Globus pallidus (tissue), 1 donor: ENCODE measurements at regions not wholly inside any gene's neighbourhood (a gene's known extent, or its start where the extent isn't known, plus 50 kb on each side); places are given as distances from the start of the nearest gene placed in this dataset.
A peak's percentile ranks its signal among the peaks of the same experiment; 100 is the strongest.
"Not testable (repeated sequence)": the region's sequence is repeated elsewhere in the genome, so short reads cannot be mapped to it uniquely, and the experiment has no call there.

Source experiments
- DNase-seq: peaks from one replicate; pipeline ENCODE4 v3.0.0-alpha.2; 2015; ENCODE audit warnings: low spot score

- DNase-seq, result no peak
Measured at GRCh38 chr10:3876350-3876962, 91.4 kb upstream of the KLF6 start.

- no peak for DNase-seq
Measured at GRCh38 chr10:3875842-3876235, 90.8 kb upstream of the KLF6 start.

- no peak for DNase-seq
Measured at GRCh38 chr10:3874990-3875841, 90.2 kb upstream of the KLF6 start.

DNA sequence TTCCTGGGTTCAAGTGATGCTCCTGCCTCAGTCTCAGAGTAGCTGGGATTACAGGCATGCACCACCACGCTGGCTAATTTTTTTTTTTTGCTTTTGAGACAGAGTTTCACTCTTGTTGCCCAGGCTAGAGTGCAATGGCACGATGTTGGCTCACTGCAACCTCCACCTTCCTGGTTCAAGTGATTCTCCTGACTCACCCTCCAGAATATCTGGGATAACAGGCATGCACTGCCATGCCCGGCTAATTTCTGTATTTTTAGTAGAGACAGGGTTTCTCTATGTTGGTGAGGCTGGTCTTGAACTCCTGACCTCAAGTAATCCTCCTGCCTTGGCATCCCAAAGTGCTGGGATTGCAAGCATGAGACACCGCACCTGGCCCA lies 89.6 kb upstream of the KLF6 start:
- not testable (repeated sequence) for DNase-seq

DNA sequence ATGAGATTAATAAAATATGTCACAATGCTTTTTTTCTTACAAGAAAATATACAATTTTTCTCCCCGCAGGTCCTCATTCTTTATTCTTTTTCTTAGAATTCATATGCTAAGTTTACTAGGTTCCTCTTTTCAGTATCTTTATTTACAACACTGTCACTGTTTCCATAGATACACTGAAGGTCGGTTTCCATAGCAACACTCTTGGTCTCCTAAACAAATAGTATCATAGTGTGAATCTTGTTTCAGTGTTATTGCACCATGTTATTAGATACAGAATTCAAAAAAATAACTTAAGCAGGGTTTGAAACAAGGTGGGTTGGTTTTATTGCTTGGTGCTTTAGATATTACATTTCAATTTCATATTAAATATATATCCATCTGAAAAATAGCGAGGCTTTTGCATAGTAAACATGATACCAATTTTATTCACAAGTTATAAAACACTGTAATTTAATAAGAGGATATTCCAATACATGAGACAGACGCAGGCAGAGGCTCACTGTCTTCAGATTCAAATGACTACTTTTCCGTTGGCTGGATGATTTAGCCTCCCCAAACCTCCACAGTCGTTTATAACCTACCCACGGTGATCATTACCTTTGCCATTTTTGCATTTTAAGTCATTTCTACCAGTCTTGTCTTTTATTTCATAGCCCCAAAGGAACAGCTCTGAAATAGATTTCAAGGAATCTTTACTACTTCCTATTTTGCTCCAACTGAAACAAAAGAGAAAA lies 88.9 kb upstream of the KLF6 start:
- DNase-seq, result no peak

DNA sequence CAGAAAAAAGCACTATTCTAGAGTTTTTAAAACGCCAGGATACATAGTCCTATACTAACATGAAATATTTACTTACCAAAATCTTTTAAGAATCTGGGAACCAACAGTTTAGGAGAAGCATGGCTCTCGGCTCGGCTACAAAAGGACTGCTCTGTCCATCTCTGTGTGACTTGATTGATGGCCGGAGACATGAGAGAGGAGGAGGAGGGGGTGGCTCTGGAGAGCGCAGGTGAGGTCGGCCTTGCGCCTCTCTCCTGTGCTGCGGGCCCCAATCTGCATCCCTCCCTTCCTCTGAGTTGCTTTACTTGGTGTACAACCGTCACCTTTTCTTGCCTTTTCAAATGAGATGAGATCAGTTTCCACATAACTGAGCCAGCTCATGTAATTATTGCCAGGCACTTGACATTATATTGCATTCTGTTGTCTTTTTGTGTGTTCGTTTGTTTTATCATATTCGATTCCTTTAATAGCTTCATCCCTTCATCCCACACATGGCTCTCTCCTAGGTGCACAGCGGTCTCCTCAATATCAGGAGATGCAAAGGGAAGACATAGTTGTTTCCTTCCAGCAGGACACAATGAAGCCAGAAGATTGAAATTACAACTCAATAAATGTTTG lies 87.8 kb upstream of the KLF6 start:
- DNase-seq, result no peak

DNA sequence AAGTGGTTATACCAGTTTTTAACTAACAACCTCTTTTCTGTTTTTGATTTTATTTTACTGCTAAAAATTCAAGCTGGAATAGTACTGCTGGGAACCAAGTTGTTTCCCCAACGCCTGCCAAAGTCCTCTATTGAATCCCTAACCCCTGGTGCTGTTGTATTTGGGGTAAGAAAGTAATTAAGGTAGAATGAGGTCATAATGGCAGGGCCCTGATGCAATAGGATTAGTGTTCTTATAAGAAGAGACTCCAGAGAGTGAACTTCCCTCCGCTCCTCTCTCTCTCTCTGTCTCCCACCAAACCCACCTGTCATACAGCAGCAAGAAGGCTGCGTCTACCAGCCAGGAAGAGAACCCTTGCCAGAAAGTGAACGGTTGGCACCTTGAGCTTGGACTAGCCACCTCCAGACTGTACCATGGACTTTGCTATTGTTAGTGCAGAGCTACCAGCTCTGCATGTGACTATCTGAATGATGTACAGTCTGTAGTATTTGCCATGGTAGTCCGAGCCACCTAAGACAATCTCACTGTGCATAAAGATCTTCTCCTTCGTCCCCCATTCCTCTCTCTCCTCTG lies 86.5 kb upstream of the KLF6 start:
- no peak for DNase-seq

DNA sequence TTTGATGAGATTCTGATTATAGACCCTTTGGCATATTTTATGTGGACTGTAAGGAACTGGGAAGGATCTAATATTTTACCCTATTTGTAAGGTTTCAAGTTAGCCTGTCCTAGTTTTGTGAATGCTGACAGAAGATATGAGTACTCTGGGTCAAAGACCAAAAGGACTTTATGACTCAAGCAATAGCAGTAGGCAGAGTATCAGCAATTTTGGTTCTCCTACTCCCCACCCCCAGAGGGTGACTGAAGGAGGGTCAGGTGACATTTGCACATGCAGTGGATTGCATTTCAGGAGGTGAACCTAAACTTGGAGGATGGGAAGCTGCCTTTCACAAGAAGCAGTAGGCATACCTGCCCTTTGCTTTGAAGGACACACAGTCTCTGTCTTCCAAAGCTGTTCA lies 84.0 kb upstream of the KLF6 start:
- no peak for DNase-seq

DNA sequence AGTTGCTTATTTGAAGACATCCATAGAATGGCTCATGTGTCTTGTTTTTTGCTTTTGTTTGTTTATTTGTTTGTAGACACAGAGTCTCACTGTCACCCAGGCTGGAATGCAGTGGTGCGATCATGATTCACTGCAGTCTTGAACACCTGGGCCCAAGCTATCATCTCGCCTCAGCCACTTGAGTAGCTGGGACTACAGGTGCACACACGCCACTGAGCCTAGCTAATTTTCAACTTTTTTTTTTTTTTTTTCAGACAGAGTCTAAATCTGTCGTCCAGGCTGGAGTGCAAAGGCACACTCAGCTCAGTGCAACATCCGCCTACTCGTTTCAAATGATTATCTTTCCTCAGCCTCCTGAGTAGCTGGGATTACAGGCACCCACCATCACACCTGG lies 83.3 kb upstream of the KLF6 start:
- no peak for DNase-seq

DNA sequence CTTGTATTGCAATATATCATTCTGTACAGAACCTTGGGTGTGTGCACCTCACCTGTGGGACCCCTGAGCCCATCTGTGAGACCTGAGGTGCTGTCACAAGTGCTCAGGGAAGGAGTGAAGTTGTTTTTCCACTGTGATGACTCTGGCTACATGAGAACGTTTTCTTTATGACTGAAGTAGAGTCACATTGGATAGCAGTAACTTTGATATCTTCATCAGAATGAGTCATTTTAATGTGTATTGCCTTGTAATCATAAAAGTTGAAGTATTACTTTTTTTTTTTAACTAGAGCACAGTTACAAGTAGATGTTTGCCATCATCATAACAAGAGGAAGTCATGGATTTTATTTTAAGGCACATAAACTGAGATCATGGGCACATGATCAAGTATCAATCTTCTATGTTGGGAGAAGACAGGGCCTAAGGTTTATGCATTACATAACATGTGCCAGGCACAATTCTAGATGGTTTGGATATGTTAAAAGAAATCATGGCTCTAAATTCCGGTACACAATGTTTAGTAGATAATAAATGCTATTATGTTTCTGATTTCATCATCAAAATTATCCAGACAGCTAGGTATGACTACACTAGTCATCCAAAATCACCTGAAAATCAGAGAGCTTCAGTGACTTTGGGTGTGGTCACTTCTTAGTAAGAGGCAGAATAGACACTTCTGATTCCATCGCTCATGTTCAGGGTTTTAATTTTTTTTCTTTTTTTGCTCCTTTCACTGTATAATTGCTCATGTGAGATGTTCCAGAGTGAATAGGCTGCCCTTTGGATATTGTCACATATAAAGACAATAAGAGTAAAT lies 82.7 kb upstream of the KLF6 start:
- no peak for DNase-seq

DNA sequence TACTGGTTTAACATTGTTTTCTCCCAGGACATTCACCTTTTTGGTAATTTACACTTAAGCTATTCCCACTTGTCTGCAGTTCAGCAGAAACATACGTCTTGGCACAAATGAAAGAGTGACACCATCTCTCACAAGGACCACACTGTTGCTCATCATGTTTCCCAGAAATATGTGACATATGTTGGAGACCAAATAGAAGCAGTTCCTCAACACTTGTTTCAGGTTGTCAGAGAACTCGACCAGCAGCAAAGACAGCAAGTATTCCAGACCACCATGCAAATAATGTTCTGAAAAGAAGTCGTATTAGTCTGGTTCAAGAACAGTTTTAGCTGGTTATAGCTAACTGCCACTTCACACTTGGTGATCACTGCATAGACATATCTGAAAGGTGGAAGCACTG lies 81.3 kb upstream of the KLF6 start:
- no peak for DNase-seq

DNA sequence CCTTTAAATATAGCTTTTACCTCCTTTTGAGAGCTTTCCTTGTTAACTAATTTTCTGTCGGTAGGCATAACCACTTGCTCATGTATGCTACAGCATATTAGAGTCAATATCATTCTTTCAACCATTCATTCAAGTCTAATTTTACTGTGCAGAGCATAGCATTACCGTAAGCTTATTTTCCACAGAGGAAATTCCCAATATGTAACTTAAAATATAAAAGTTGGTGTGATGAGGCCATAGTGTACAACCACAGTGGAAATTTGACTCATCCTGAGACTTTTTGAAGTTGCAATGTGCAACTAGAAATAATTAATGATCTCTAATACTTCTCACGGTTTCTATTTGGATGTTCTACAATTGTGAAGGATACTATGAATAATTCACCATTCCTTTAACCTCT lies 80.6 kb upstream of the KLF6 start:
- no peak for DNase-seq

- DNase-seq, result no peak
Measured at GRCh38 chr10:3861795-3862194, 76.8 kb upstream of the KLF6 start.

- no peak for DNase-seq
Measured at GRCh38 chr10:3858051-3858845, 73.2 kb upstream of the KLF6 start.

DNA sequence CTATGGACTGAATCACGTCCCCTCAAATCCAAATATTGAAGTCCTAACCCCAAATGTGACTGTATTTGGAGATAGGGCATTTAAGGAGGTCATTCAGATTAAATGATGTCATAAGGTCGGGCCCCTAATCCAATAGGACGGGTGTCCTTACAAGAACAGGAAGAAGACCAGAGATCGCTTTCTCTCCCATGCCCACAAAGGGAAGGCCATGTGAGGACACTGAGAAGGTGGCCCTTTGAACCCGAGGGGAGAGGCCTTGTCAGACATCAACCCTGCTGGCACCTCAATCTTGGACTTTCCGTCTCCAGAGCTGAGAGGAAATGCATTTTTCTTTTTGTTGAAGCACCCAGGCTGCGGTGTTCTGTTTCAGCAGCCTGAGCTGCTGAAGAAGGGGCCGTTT lies 72.3 kb upstream of the KLF6 start:
- no peak for DNase-seq

DNA sequence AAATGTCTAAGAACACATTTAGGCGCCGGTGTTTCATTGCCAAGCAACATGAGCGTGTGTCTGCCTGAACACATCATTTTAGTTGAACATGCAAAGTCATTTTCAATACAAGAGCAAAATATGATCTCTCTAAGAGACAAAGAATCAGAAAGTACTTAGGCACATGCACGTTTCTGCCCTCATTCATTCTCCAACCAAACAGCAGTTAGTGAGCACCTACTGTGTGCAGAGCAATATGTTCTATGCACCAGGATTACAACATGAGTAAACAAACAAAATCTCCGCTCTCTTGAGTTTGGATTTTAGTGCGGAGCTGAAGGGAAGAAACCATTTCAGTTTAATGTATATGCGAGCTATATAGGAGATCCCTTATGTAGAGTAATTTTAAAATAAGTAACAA lies 71.6 kb upstream of the KLF6 start:
- DNase-seq, result no peak

DNA sequence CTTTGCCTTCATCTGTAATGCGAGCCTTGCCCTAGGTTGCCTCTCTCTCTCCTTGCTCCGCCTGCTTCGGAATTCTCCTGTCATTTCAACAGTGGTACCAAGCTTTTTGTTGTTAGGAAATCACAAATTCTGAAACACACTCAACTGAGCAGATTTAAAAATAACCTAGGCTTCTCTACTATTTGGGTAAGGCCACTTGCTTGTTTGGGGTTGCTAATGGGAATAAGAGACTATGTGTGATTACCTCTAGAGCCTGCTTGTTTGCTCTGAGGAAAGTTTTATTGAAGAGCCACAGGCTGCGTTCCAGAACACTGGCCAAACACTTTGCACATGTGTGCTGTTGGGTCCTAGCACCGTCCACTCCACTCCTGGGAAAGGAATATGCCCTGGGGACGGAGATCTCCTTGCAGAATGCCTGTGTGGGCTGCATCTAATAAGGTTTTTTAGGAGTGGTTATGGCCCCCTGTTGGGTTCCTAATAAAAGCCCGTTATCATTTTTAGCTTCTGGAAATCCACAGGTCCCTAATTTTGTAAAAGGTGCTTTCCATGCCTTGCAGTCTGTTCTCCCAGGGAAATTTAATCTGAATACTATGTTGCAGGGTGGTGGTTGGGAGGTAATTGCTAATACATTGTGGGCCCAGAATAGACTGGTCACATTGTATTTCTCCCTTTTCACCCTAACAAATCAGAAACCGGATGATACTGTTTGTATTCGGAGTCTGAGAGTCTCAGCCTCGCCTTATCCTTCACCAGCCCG lies 68.7 kb upstream of the KLF6 start:
- no peak for DNase-seq

DNA sequence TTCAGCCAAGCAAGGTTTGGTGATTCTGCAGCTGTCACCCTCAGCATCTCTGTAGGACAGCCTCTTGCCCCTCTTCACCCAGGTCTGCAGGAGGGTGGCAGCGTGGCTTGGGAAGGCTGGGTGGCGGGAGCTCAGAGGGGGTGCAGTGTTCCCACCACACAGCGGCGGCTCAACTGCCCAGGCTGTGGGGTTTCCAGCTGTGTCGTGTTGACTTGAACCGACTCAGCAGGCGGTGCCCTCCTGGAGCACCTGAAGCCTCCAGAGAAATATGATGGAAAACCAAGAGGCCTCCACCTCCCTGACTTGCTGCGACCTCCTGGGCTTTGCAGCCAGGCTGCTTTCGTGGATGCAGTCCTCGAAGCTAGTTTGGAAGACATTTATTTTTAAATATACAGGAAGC lies 68.0 kb upstream of the KLF6 start:
- DNase-seq, result no peak

- peak; percentile 52 for DNase-seq
Measured at GRCh38 chr10:3852147-3852904, 67.3 kb upstream of the KLF6 start.
